ENCODE measurements at regions not wholly inside any gene's neighbourhood (a gene's known extent, or its start where the extent isn't known, plus 50 kb on each side); places are given as distances from the start of the nearest gene placed in this dataset.

- no peak overlapping the region for H3K4me3 ChIP-seq (ENCODE audit: low read length)
- H3F3A ChIP-seq (ENCODE audit: control insufficient read depth, insufficient read depth) = no peaks in the 10 kb centered on the region
- no peak overlapping the region for H3K27ac ChIP-seq (ENCODE audit: low read depth, low read length)
- H3K27me3 ChIP-seq (ENCODE audit: control insufficient read depth, low read length) = no peaks in the 10 kb centered on the region; the same call in 1 of the 2 replicates
- H3K4me2 ChIP-seq (ENCODE audit: low read length) = no peak overlapping the region
- no peak for TF ChIP-seq CTCF (IDR thresholded peaks at IDR 0.05; ENCODE audit: low read depth, low read length, poor library complexity, severe bottlenecking)
- no peak for TF ChIP-seq EZH2phosphoT487 (IDR thresholded peaks at IDR 0.05; ENCODE audit: borderline replicate concordance, low read length)
- no peaks in the 10 kb centered on the region for H4K20me1 ChIP-seq (ENCODE audit: control insufficient read depth, insufficient read depth, low read depth, low read length)
- no peaks in the 10 kb centered on the region for H3K79me2 ChIP-seq (ENCODE audit: control insufficient read depth, low read length)
- no peaks in the 10 kb centered on the region for H3K9me3 ChIP-seq (ENCODE audit: control insufficient read depth, insufficient read depth, low read length)
- no peaks in the 10 kb centered on the region for H3K36me3 ChIP-seq (ENCODE audit: control insufficient read depth, low read length)
- H3K4me1 ChIP-seq (ENCODE audit: control insufficient read depth, low read length) = no peaks in the 10 kb centered on the region
- H3K9me2 ChIP-seq (replicated peaks; ENCODE audit: control insufficient read depth, low read length) = no peaks in the 10 kb centered on the region
Measured at GRCh38 chr12:93288626-93289025, 89.1 kb upstream of the NUDT4 start.

DNA sequence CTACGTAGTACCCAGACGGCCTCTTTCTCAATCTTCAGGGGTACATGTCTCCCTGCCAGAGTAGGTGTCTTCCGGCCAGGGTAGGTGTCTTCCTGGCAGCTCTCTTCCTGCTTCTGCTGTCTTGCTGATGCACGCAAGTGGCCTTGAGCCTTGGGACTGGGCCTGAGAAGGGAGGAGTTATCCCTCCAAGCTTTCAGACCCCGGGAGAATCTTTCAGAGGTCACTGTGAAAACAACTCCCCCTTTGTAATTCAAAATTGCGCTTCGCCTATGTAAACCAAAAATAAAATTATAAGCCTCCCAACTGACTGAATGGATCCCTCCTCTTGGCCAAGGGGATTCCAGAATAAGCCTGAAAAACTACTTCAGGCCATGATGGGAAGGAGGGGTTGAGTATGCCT, 87.3 kb upstream of the NUDT4 start:
- Histone ChIP-seq H3K4me1 (ENCODE audit: control insufficient read depth, low read length) (no peaks in the 10 kb centered on the region), H3K36me3 (ENCODE audit: control insufficient read depth, low read length) (no peaks in the 10 kb centered on the region), H3K9me2 (replicated peaks; ENCODE audit: control insufficient read depth, low read length) (no peaks in the 10 kb centered on the region), H3K27me3 (ENCODE audit: control insufficient read depth, low read length) (no peaks in the 10 kb centered on the region; the same call in 1 of the 2 replicates), H3K9me3 (ENCODE audit: control insufficient read depth, insufficient read depth, low read length) (no peaks in the 10 kb centered on the region), H3K79me2 (ENCODE audit: control insufficient read depth, low read length) (no peaks in the 10 kb centered on the region), H3K27ac (ENCODE audit: low read depth, low read length) (no peak overlapping the region), H3K4me3 (ENCODE audit: low read length) (no peak overlapping the region), H4K20me1 (ENCODE audit: control insufficient read depth, insufficient read depth, low read depth, low read length) (no peaks in the 10 kb centered on the region), H3K4me2 (ENCODE audit: low read length) (no peak overlapping the region), H3F3A (ENCODE audit: control insufficient read depth, insufficient read depth) (no peaks in the 10 kb centered on the region)
- TF ChIP-seq CTCF (IDR thresholded peaks at IDR 0.05; ENCODE audit: low read depth, low read length, poor library complexity, severe bottlenecking) (no peak), EZH2phosphoT487 (IDR thresholded peaks at IDR 0.05; ENCODE audit: borderline replicate concordance, low read length) (no peak)

GRCh38 chr12:93292213-93292612, 85.5 kb upstream of the NUDT4 start:
- H3K9me2 ChIP-seq (replicated peaks; ENCODE audit: control insufficient read depth, low read length) = no peaks in the 10 kb centered on the region
- TF ChIP-seq CTCF (IDR thresholded peaks at IDR 0.05; ENCODE audit: low read depth, low read length, poor library complexity, severe bottlenecking) (no peak), EZH2phosphoT487 (IDR thresholded peaks at IDR 0.05; ENCODE audit: borderline replicate concordance, low read length) (no peak)
- no peaks in the 10 kb centered on the region; the same call in 1 of the 2 replicates for H3K27me3 ChIP-seq (ENCODE audit: control insufficient read depth, low read length)
- no peaks in the 10 kb centered on the region for H3K36me3 ChIP-seq (ENCODE audit: control insufficient read depth, low read length)
- no peaks in the 10 kb centered on the region for H4K20me1 ChIP-seq (ENCODE audit: control insufficient read depth, insufficient read depth, low read depth, low read length)
- no peak overlapping the region for H3K27ac ChIP-seq (ENCODE audit: low read depth, low read length)
- H3K9me3 ChIP-seq (ENCODE audit: control insufficient read depth, insufficient read depth, low read length) = no peaks in the 10 kb centered on the region
- H3K4me1 ChIP-seq (ENCODE audit: control insufficient read depth, low read length) = no peaks in the 10 kb centered on the region
- H3K4me3 ChIP-seq (ENCODE audit: low read length) = no peak overlapping the region
- no peak overlapping the region for H3K4me2 ChIP-seq (ENCODE audit: low read length)
- H3F3A ChIP-seq (ENCODE audit: control insufficient read depth, insufficient read depth) = no peaks in the 10 kb centered on the region
- H3K79me2 ChIP-seq (ENCODE audit: control insufficient read depth, low read length) = no peaks in the 10 kb centered on the region

All from DOHH2 (cell line).